KMS-11 (cell line): ENCODE measurements at regions not wholly inside any gene's neighbourhood (a gene's known extent, or its start where the extent isn't known, plus 50 kb on each side); places are given as distances from the start of the nearest gene placed in this dataset.

ENCODE experiments used
- H2AFZ ChIP-seq: fragments of 200-600 bp; sonication (generic); 2 replicates; pipeline ENCODE4 v1.6.1; 2016; ENCODE audit warnings: antibody characterized with exemption, mixed run types, low read depth
- H3K27ac ChIP-seq: fragments of 200-600 bp; sonication (generic); 2 replicates; pipeline ENCODE4 v1.6.1; 2016; ENCODE audit warnings: mild to moderate bottlenecking, mixed run types
- H3K27me3 ChIP-seq: fragments of 200-600 bp; sonication (generic); 2 replicates; pipeline ENCODE4 v1.6.1; 2017; ENCODE audit warnings: mild to moderate bottlenecking, low read depth, mixed run types, moderate library complexity; ENCODE audit not compliant: insufficient read depth
- H3K36me3 ChIP-seq: fragments of 200-600 bp; sonication (generic); 2 replicates; pipeline ENCODE4 v1.6.1; 2017; ENCODE audit warnings: mild to moderate bottlenecking, mixed run types; ENCODE audit not compliant: insufficient read depth
- H3K4me1 ChIP-seq: fragments of 200-600 bp; sonication (generic); 2 replicates; pipeline ENCODE4 v1.6.1; 2016; ENCODE audit warnings: mild to moderate bottlenecking, low read depth, mixed run types; ENCODE audit not compliant: poor library complexity, severe bottlenecking
- H3K4me2 ChIP-seq: fragments of 200-600 bp; sonication (generic); 2 replicates; pipeline ENCODE4 v1.7.0; 2016; ENCODE audit warnings: mild to moderate bottlenecking, mixed run types
- H3K4me3 ChIP-seq: fragments of 200-600 bp; sonication (generic); IDR thresholded peaks from 2 replicates; pipeline ENCODE4 v1.6.1; 2017; ENCODE audit warnings: low read depth, low read length, mixed read lengths; ENCODE audit not compliant: insufficient read depth
- H3K79me2 ChIP-seq: fragments of 200-600 bp; sonication (generic); 2 replicates; pipeline ENCODE4 v1.6.1; 2016; ENCODE audit warnings: low read depth, mixed run types; ENCODE audit not compliant: insufficient read depth
- H3K9ac ChIP-seq: fragments of 200-600 bp; sonication (generic); 2 replicates; pipeline ENCODE4 v1.6.1; 2016; ENCODE audit warnings: mild to moderate bottlenecking, mixed run types
- H4K20me1 ChIP-seq: fragments of 200-600 bp; sonication (generic); 2 replicates; pipeline ENCODE4 v1.6.1; 2016; ENCODE audit warnings: mild to moderate bottlenecking, mixed run types; ENCODE audit not compliant: insufficient read depth
- CTCF ChIP-seq: fragments of 200-600 bp; sonication (generic); conservative IDR thresholded peaks from 2 replicates; pipeline ENCODE4 v1.6.1; 2017; ENCODE audit warnings: low read depth, mild to moderate bottlenecking, antibody characterized with exemption, low read length, moderate library complexity, mixed read lengths

- no peak overlapping the region for H3K4me2 ChIP-seq
- H3K27ac ChIP-seq, result no peak overlapping the region
- no peaks in the 10 kb centered on the region for H3K36me3 ChIP-seq
- H2AFZ ChIP-seq, result no peak overlapping the region
- H3K27me3 ChIP-seq, result no peaks in the 10 kb centered on the region
- H3K79me2 ChIP-seq, result no peaks in the 10 kb centered on the region
- no peak overlapping the region for H3K4me3 ChIP-seq
- no peak for TF ChIP-seq CTCF
- no peaks in the 10 kb centered on the region for H4K20me1 ChIP-seq
- no peak overlapping the region for H3K9ac ChIP-seq
- H3K4me1 ChIP-seq, result no peaks in the 10 kb centered on the region
These were observed 101.2 kb upstream of the IRF2BP2 start for GRCh38 chr1:234710936-234711724.

- Histone ChIP-seq H4K20me1 (no peaks in the 10 kb centered on the region), H2AFZ (no peak overlapping the region), H3K4me2 (no peak overlapping the region), H3K27me3 (no peaks in the 10 kb centered on the region), H3K79me2 (no peaks in the 10 kb centered on the region), H3K9ac (no peak overlapping the region), H3K27ac (no peak overlapping the region), H3K4me3 (no peak overlapping the region), H3K4me1 (no peaks in the 10 kb centered on the region), H3K36me3 (no peaks in the 10 kb centered on the region)
- no peak for TF ChIP-seq CTCF
These were observed 100.4 kb upstream of the IRF2BP2 start for GRCh38 chr1:234710381-234710780.

GRCh38 chr1:234709473-234710228 is 99.7 kb upstream of the IRF2BP2 start:
- Histone ChIP-seq H3K79me2 (no peaks in the 10 kb centered on the region), H2AFZ (no peak overlapping the region), H3K4me3 (no peak overlapping the region), H3K4me1 (no peaks in the 10 kb centered on the region), H4K20me1 (no peaks in the 10 kb centered on the region), H3K9ac (no peak overlapping the region), H3K27me3 (no peaks in the 10 kb centered on the region), H3K27ac (no peak overlapping the region), H3K36me3 (no peaks in the 10 kb centered on the region), H3K4me2 (no peak overlapping the region)
- no peak for TF ChIP-seq CTCF

- Histone ChIP-seq H3K9ac (no peak overlapping the region), H3K4me2 (no peak overlapping the region), H3K79me2 (no peaks in the 10 kb centered on the region), H3K27ac (no peak overlapping the region), H4K20me1 (no peaks in the 10 kb centered on the region), H3K4me1 (no peaks in the 10 kb centered on the region), H3K36me3 (no peaks in the 10 kb centered on the region), H3K27me3 (no peaks in the 10 kb centered on the region), H2AFZ (no peak overlapping the region), H3K4me3 (no peak overlapping the region)
- TF ChIP-seq CTCF, result no peak
These were observed 98.9 kb upstream of the IRF2BP2 start for GRCh38 chr1:234708700-234709395.
